ENCODE measurements at regions not wholly inside any gene's neighbourhood (a gene's known extent, or its start where the extent isn't known, plus 50 kb on each side); places are given as distances from the start of the nearest gene placed in this dataset.

DNA sequence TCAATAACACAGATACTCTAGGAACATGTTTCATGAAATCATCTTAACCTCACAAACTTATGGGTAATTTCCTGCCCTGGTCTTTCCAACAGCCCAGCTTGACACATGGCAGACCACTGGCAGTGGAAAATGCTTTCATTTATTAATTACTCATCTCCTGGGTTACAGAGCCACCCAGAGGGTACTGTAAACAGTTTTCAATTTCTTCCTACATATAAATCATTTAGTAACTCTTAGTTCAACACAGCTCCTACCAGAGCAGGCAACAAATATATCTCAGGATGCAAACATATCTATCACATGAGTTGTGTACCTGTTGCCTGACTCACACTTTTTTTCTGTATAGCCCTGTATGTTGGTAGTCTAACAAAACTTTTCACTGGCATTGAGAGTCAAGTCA, 99.2 kb upstream of the VRK2 start:
- Mint-ChIP-seq H3K4me1 (no peaks in the 10 kb centered on the region), H3K27ac (no peak overlapping the region), H3K9me3 (peaks cover 2% of the 10 kb centered on the region), H3K4me3 (no peak overlapping the region), H3K36me3 (no peaks in the 10 kb centered on the region), H3K27me3 (ENCODE audit: insufficient read depth, low read depth) (no peaks in the 10 kb centered on the region)
- Histone ChIP-seq H3K4me2 (no peak overlapping the region), H3K79me2 (ENCODE audit: low read depth) (no peaks in the 10 kb centered on the region), H3K4me3 (no peak overlapping the region), H3K27ac (no peak overlapping the region), H3K4me1 (no peaks in the 10 kb centered on the region), H3K9ac (no peak overlapping the region), H4K20me1 (ENCODE audit: low read depth) (no peaks in the 10 kb centered on the region), H2AFZ (replicated peaks) (no peak overlapping the region), H3K27me3 (no peaks in the 10 kb centered on the region), H3F3A (ENCODE audit: low read depth) (no peaks in the 10 kb centered on the region), H3K9me3 (ENCODE audit: low read depth) (no peaks in the 10 kb centered on the region), H3K36me3 (no peaks in the 10 kb centered on the region)
- no peak for DNase-seq (ENCODE audit: low spot score)
- TF ChIP-seq, protein P1, sequence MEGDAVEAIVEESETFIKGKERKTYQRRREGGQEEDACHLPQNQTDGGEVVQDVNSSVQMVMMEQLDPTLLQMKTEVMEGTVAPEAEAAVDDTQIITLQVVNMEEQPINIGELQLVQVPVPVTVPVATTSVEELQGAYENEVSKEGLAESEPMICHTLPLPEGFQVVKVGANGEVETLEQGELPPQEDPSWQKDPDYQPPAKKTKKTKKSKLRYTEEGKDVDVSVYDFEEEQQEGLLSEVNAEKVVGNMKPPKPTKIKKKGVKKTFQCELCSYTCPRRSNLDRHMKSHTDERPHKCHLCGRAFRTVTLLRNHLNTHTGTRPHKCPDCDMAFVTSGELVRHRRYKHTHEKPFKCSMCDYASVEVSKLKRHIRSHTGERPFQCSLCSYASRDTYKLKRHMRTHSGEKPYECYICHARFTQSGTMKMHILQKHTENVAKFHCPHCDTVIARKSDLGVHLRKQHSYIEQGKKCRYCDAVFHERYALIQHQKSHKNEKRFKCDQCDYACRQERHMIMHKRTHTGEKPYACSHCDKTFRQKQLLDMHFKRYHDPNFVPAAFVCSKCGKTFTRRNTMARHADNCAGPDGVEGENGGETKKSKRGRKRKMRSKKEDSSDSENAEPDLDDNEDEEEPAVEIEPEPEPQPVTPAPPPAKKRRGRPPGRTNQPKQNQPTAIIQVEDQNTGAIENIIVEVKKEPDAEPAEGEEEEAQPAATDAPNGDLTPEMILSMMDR (IDR thresholded peaks at IDR 0.05): no peak
- TF ChIP-seq EZH2 (IDR thresholded peaks at IDR 0.05): no peak
- TF ChIP-seq EZH2phosphoT487 (IDR thresholded peaks at IDR 0.05): no peak

DNA sequence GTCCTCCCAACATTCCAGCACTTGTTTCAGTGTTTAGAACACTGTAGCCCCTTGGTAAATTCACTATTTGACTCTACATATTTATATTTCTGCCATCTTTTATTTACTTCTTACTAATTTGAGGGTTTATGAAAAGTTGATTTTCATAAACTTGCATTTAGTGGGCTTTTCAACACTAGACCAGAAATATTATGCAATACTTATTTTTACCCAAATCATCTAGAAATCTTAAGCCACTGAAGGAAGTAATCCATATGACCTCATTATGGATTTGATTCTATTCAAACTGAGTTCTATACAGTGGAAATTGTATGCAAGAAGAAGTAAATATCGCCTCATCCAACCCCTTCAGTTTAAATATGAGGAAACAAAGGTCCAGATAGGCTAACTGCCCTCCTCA, 92.6 kb upstream of the VRK2 start:
- Mint-ChIP-seq H3K27me3 (ENCODE audit: insufficient read depth, low read depth) (no peaks in the 10 kb centered on the region), H3K4me1 (no peaks in the 10 kb centered on the region), H3K4me3 (no peak overlapping the region), H3K27ac (no peak overlapping the region), H3K9me3 (peaks cover 2% of the 10 kb centered on the region), H3K36me3 (no peaks in the 10 kb centered on the region)
- no peaks in the 10 kb centered on the region for H3K9me3 ChIP-seq (ENCODE audit: low read depth)
- TF ChIP-seq, protein P1 (IDR thresholded peaks at IDR 0.05): no peak
- no peak for TF ChIP-seq EZH2phosphoT487 (IDR thresholded peaks at IDR 0.05)
- no peak for TF ChIP-seq EZH2 (IDR thresholded peaks at IDR 0.05)
- no peaks in the 10 kb centered on the region for H4K20me1 ChIP-seq (ENCODE audit: low read depth)
- no peak overlapping the region for H3K27ac ChIP-seq
- no peaks in the 10 kb centered on the region for H3K27me3 ChIP-seq
- no peak for DNase-seq (ENCODE audit: low spot score)
- no peaks in the 10 kb centered on the region for H3K36me3 ChIP-seq
- H3K4me1 ChIP-seq: peaks cover 2% of the 10 kb centered on the region
- no peak overlapping the region for H2AFZ ChIP-seq (replicated peaks)
- no peak overlapping the region for H3K4me3 ChIP-seq
- H3K4me2 ChIP-seq: no peak overlapping the region
- peaks cover 1% of the 10 kb centered on the region for H3F3A ChIP-seq (ENCODE audit: low read depth)
- no peaks in the 10 kb centered on the region for H3K79me2 ChIP-seq (ENCODE audit: low read depth)
- no peak overlapping the region for H3K9ac ChIP-seq

DNA sequence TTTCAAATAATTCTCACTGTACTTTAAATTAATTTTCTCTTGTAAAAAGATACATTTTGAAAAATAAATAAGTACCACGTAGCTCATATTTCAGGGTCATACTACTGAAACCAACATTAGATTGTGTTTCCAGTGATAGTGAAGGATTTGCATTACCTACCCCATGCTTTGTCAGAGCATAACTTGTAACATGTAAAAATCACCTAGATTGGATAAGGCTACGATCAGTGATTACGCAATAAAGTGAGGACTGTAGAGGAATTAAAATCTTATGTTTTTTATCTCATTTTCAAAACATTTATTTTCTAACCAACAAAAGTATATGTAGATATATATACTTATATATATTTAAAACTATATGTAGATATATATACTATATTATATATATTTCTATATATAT, 89.4 kb upstream of the VRK2 start:
- Mint-ChIP-seq H3K4me1 (no peaks in the 10 kb centered on the region), H3K36me3 (no peaks in the 10 kb centered on the region)
- no peak for TF ChIP-seq EZH2phosphoT487 (IDR thresholded peaks at IDR 0.05)
- TF ChIP-seq, protein P1 (IDR thresholded peaks at IDR 0.05): no peak
- no peak for TF ChIP-seq EZH2 (IDR thresholded peaks at IDR 0.05)

More for the DNA sequence above, 89.4 kb upstream of the VRK2 start:
- H3K9me3 ChIP-seq (ENCODE audit: low read depth): no peaks in the 10 kb centered on the region
- H3F3A ChIP-seq (ENCODE audit: low read depth): peaks cover 8% of the 10 kb centered on the region
- no peak overlapping the region for H3K4me3 Mint-ChIP-seq
- no peaks in the 10 kb centered on the region for H3K27me3 ChIP-seq
- H2AFZ ChIP-seq (replicated peaks): no peak overlapping the region
- H3K9ac ChIP-seq: no peak overlapping the region
- H3K27ac Mint-ChIP-seq: no peak overlapping the region
- no peak overlapping the region for H3K4me2 ChIP-seq
- no peak for DNase-seq (ENCODE audit: low spot score)
- H3K9me3 Mint-ChIP-seq: no peaks in the 10 kb centered on the region
- H3K36me3 ChIP-seq: no peaks in the 10 kb centered on the region
- H3K27me3 Mint-ChIP-seq (ENCODE audit: insufficient read depth, low read depth): no peaks in the 10 kb centered on the region
- no peak overlapping the region for H3K27ac ChIP-seq
- peaks cover 10% of the 10 kb centered on the region for H3K4me1 ChIP-seq
- H3K79me2 ChIP-seq (ENCODE audit: low read depth): no peaks in the 10 kb centered on the region
- H3K4me3 ChIP-seq: no peak overlapping the region
- no peaks in the 10 kb centered on the region for H4K20me1 ChIP-seq (ENCODE audit: low read depth)
